Right lobe of liver (tissue), 6 donors: ENCODE measurements at regions not wholly inside any gene's neighbourhood (a gene's known extent, or its start where the extent isn't known, plus 50 kb on each side); places are given as distances from the start of the nearest gene placed in this dataset.

Experiments used
- ATAC-seq, 4 donors: fragments of 200-7000 bp; cut with Tn5 transposase; one replicate each; pipeline ENCODE4 v1.9.1; 2020; ENCODE audit warnings: mild to moderate bottlenecking in 4 of 4, moderate library complexity in 4 of 4
- DNase-seq, 3 donors: peaks; one replicate each; pipeline ENCODE4 v3.0.0-alpha.2; 2020
- H3K27ac ChIP-seq, 3 donors: fragments of 200-600 bp; one replicate each; pipeline ENCODE4 v1.8.0; 2022
- H3K27me3 ChIP-seq, 2 donors: fragments of 200-600 bp; one replicate each; pipeline ENCODE4 v1.8.0; 2022
- H3K36me3 ChIP-seq, 4 donors: fragments of 200-600 bp; sonication (generic) in 1 of 4; one replicate each; pipeline versions ENCODE4 v1.5.1 to v1.8.0; 2017 to 2022; ENCODE audit warnings: control low read depth in 1 of 4
- H3K4me1 ChIP-seq, 4 donors: fragments of 200-600 bp; sonication (generic) in 1 of 4; one replicate each; pipeline versions ENCODE4 v1.5.1 to v1.8.0; 2017 to 2022; ENCODE audit warnings: control low read depth in 1 of 4
- H3K4me3 ChIP-seq, 3 donors: fragments of 200-600 bp; one replicate each; pipeline ENCODE4 v1.8.0; 2022
- H3K9me3 ChIP-seq, 4 donors: fragments of 200-600 bp; sonication (generic) in 1 of 4; one replicate each; pipeline versions ENCODE4 v1.5.1 to v1.8.0; 2017 to 2022; ENCODE audit warnings: control low read depth in 1 of 4
- CTCF ChIP-seq, 4 donors: fragments of 200-600 bp in 3 of 4; fragments of 450-650 bp in 1 of 4; IDR thresholded peaks; one replicate each; pipeline versions ENCODE4 v1.5.1 to v1.8.0; 2016 to 2022; ENCODE audit warnings: antibody characterized with exemption in 4 of 4, mild to moderate bottlenecking in 2 of 4
- POLR2A ChIP-seq: fragments of 450-650 bp; IDR thresholded peaks from one replicate; pipeline ENCODE4 v1.6.1; 2017; ENCODE audit warnings: antibody characterized with exemption, mild to moderate bottlenecking
- WGBS: methylation state at CpG from one replicate; pipeline ENCODE4 v1.1.6; 2018; ENCODE audit warnings: low coverage, low lambda C conversion rate; ENCODE audit not compliant: insufficient coverage; ENCODE audit errors: missing lambda C conversion rate; 5-methylcytosine and 5-hydroxymethylcytosine counted together
- intact Hi-C, 2 donors: fragments of 100-400 bp; cut with DNase I; formaldehyde crosslinking; loops; one replicate each; pipeline versions ENCODE4 v1.11.2 to v1.14.1; 2022
- donor health status: DM: no; HTN: yes; CAD: no.
- donor health status: DM: no; HTN: no; CAD: no.
- donor health status: DM: no; HTN: no; CAD: no.
- donor health status: DM: no; HTN: yes; CAD: no.
- donor health status: DM: no; HTN: yes; CAD: no.

- no peak for DNase-seq
- TF ChIP-seq CTCF (IDR thresholded peaks at IDR 0.05) (no peak), POLR2A (no peak)
These were observed 394.3 kb upstream of the SLIT2 start for GRCh38 chr4:19857380-19857779.

GRCh38 chr4:19850909-19851308 is 400.8 kb upstream of the SLIT2 start:
- intact Hi-C loops, result no loop called here
- WGBS, result 77% methylated on average over 5 of the region's 5 CpGs
- no peak overlapping the region for H3K4me3 ChIP-seq
- no peaks in the 10 kb centered on the region for H3K9me3 ChIP-seq
- H3K36me3 ChIP-seq, result no peaks in the 10 kb centered on the region
- no peaks in the 10 kb centered on the region for H3K4me1 ChIP-seq
- DNase-seq, result no peak
- no peaks in the 10 kb centered on the region for H3K27me3 ChIP-seq
- TF ChIP-seq POLR2A (no peak), CTCF (IDR thresholded peaks at IDR 0.05) (no peak)
- ATAC-seq, result no peak
- no peak overlapping the region for H3K27ac ChIP-seq

More at GRCh38 chr4:19857380-19857779, 394.3 kb upstream of the SLIT2 start:
- no peak overlapping the region for H3K27ac ChIP-seq
- no peak overlapping the region for H3K4me3 ChIP-seq
- ATAC-seq, result no peak
- WGBS, result 43% methylated on average over 2 of the region's 2 CpGs
- intact Hi-C loops, result no loop called here
- no peaks in the 10 kb centered on the region for H3K27me3 ChIP-seq
- H3K36me3 ChIP-seq, result no peaks in the 10 kb centered on the region
- no peaks in the 10 kb centered on the region for H3K4me1 ChIP-seq
- no peaks in the 10 kb centered on the region for H3K9me3 ChIP-seq

- no peaks in the 10 kb centered on the region for H3K4me1 ChIP-seq
- no peaks in the 10 kb centered on the region for H3K9me3 ChIP-seq
- no peak overlapping the region for H3K4me3 ChIP-seq
- DNase-seq (no peak), ATAC-seq (no peak)
- 17% methylated on average over 2 of the region's 2 CpGs for WGBS
- no peaks in the 10 kb centered on the region for H3K36me3 ChIP-seq
- no peak overlapping the region for H3K27ac ChIP-seq
- intact Hi-C loops, result no loop called here
- TF ChIP-seq CTCF (IDR thresholded peaks at IDR 0.05) (no peak), POLR2A (no peak)
- H3K27me3 ChIP-seq, result no peaks in the 10 kb centered on the region
These were observed 407.3 kb upstream of the SLIT2 start for GRCh38 chr4:19844446-19844845.

GRCh38 chr4:19842471-19842870 is 409.2 kb upstream of the SLIT2 start:
- H3K36me3 ChIP-seq, result no peaks in the 10 kb centered on the region
- DNase-seq, result no peak
- H3K4me3 ChIP-seq, result no peak overlapping the region
- no peak for ATAC-seq
- WGBS, result 70% methylated on average over 2 of the region's 2 CpGs
- intact Hi-C loops, result no loop called here
- no peaks in the 10 kb centered on the region for H3K4me1 ChIP-seq
- TF ChIP-seq POLR2A (no peak), CTCF (IDR thresholded peaks at IDR 0.05) (no peak)
- H3K9me3 ChIP-seq, result no peaks in the 10 kb centered on the region
- no peak overlapping the region for H3K27ac ChIP-seq
- H3K27me3 ChIP-seq, result no peaks in the 10 kb centered on the region

GRCh38 chr4:19838858-19839257 is 412.8 kb upstream of the SLIT2 start:
- no peaks in the 10 kb centered on the region for H3K9me3 ChIP-seq
- no peaks in the 10 kb centered on the region for H3K36me3 ChIP-seq
- intact Hi-C loops, result no loop called here
- no peaks in the 10 kb centered on the region for H3K27me3 ChIP-seq
- DNase-seq, result no peak
- no peak overlapping the region for H3K4me3 ChIP-seq
- 56% methylated on average over 1 of the region's 1 CpG for WGBS
- TF ChIP-seq CTCF (IDR thresholded peaks at IDR 0.05), result no peak
- TF ChIP-seq POLR2A, result no peak
- no peak overlapping the region for H3K27ac ChIP-seq
- no peaks in the 10 kb centered on the region for H3K4me1 ChIP-seq
- no peak for ATAC-seq
